Left lobe of liver (tissue), 2 donors: ENCODE measurements at regions not wholly inside any gene's neighbourhood (a gene's known extent, or its start where the extent isn't known, plus 50 kb on each side); places are given as distances from the start of the nearest gene placed in this dataset.
"Not testable (repeated sequence)": the region's sequence is repeated elsewhere in the genome, so short reads cannot be mapped to it uniquely, and the experiment has no call there.

Experiments used
- ATAC-seq: fragments of 200-7000 bp; cut with Tn5 transposase; one replicate; pipeline ENCODE4 v1.9.1; 2020; ENCODE audit warnings: mild to moderate bottlenecking, moderate library complexity
- DNase-seq: peaks from one replicate; pipeline ENCODE4 v3.0.0-alpha.2; 2020; ENCODE audit warnings: low spot score
- donor health status: DM: no; HTN: no; CAD: no; lungs with moderate emphysema.
- donor health status: DM: no; HTN: yes; CAD: no.

- no peak for ATAC-seq
- no peak for DNase-seq
These were observed 62.0 kb upstream of the MRPS9 start for GRCh38 chr2:104975851-104976250.

- ATAC-seq (no peak), DNase-seq (no peak)
These were observed 61.2 kb upstream of the MRPS9 start for GRCh38 chr2:104976603-104977120.

- ATAC-seq: no peak
These were observed 59.9 kb upstream of the MRPS9 start for GRCh38 chr2:104977958-104978357.

GRCh38 chr2:104979786-104980185 lies 58.1 kb upstream of the MRPS9 start:
- not testable (repeated sequence) for DNase-seq, ATAC-seq

More at GRCh38 chr2:104977958-104978357, 59.9 kb upstream of the MRPS9 start:
- DNase-seq: no peak

GRCh38 chr2:104982111-104982510 lies 55.8 kb upstream of the MRPS9 start:
- ATAC-seq (no peak), DNase-seq (no peak)
